ENCODE measurements at regions not wholly inside any gene's neighbourhood (a gene's known extent, or its start where the extent isn't known, plus 50 kb on each side); places are given as distances from the start of the nearest gene placed in this dataset.

GRCh38 chr22:27210111-27210730 lies 552.8 kb downstream of the MIAT start:
- TF ChIP-seq CTCF (IDR thresholded peaks at IDR 0.05): no peak
- no peak for TF ChIP-seq POLR2A (IDR thresholded peaks at IDR 0.05)
